ENCODE measurements at regions not wholly inside any gene's neighbourhood (a gene's known extent, or its start where the extent isn't known, plus 50 kb on each side); places are given as distances from the start of the nearest gene placed in this dataset.

DNA sequence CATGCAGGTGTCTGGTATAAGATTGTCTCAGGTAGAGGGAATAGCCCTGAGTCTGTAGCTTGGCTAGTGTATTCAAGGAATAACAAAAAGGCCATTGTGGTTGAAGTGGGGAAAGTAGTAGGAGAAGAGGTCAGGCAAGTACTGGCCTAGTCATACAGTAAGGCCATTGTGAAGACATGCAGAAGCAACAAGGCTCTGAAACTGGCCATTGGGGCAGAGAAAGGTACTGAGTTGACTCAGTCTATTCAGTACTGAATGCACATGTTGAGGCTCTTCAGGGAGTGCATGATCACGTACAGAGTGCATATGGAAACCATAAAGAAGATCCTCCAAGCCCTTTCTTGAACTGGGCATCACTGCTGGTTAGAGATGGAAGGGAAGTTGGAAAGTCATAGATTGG lies 477.6 kb downstream of the SOX6 start:
- DNase-seq, result no peak
- no peak overlapping the region for H3K4ac ChIP-seq (ENCODE audit: low read depth, low read length)
- no peak overlapping the region for H3K18ac ChIP-seq (ENCODE audit: insufficient read length, low read depth, low read length)
- no peak overlapping the region for H3T11ph ChIP-seq (ENCODE audit: low read length)
- no CpG with 5 or more reads among the region's 1 CpG for WGBS (ENCODE audit: extremely low coverage, insufficient read length, low lambda C conversion rate)
- no peak overlapping the region for H4K5ac ChIP-seq (ENCODE audit: insufficient read length, low read depth, low read length)
- H3K27me3 ChIP-seq (ENCODE audit: insufficient read depth, low read length), result no peaks in the 10 kb centered on the region
- Mint-ChIP-seq H3K9me3 (no peaks in the 10 kb centered on the region; a peak in 1 of 5 replicates), H3K4me3 (no peak overlapping the region), H3K27me3 (ENCODE audit: low read depth) (peaks cover 7% of the 10 kb centered on the region), H3K36me3 (ENCODE audit: insufficient read depth in 1 of 3, low read depth in 3 of 3) (no peaks in the 10 kb centered on the region), H3K4me1 (peaks cover 11 to 14% of the 10 kb centered on the region in 2 experiments), H3K27ac (no peak overlapping the region)
- no peak overlapping the region for H3K27ac ChIP-seq (ENCODE audit: insufficient read length, low read depth, low read length)
- H3K4me2 ChIP-seq (ENCODE audit: insufficient read depth, insufficient read length, low read length), result no peak overlapping the region
- H2BK120ac ChIP-seq (ENCODE audit: low read depth, low read length, poor library complexity, severe bottlenecking), result no peak overlapping the region
- H3K14ac ChIP-seq (ENCODE audit: insufficient read depth, low read length), result no peak overlapping the region
- no peak overlapping the region for H3K23ac ChIP-seq (ENCODE audit: insufficient read length, low read depth, low read length)
- no peak overlapping the region for H2BK5ac ChIP-seq (ENCODE audit: insufficient read length, low read length)
- no peaks in the 10 kb centered on the region for H3K79me1 ChIP-seq (ENCODE audit: insufficient read depth, low read depth, low read length, poor library complexity, severe bottlenecking)
- no peak overlapping the region for H2BK12ac ChIP-seq (ENCODE audit: insufficient read length, low read depth, low read length)
- H2AK5ac ChIP-seq (ENCODE audit: insufficient read length, low read length), result no peak overlapping the region
- H3K4me1 ChIP-seq (ENCODE audit: insufficient read depth, low read length), result peaks cover 4% of the 10 kb centered on the region; the same call in 1 of the 2 replicates
- TF ChIP-seq CTCF (conservative IDR thresholded peaks at IDR 0.05), result no peak
- H2AFZ ChIP-seq (ENCODE audit: low read length), result no peak overlapping the region
- no peak overlapping the region for H4K91ac ChIP-seq (ENCODE audit: insufficient read length, low read depth, low read length)
- H2BK20ac ChIP-seq (ENCODE audit: low read depth, low read length, poor library complexity, severe bottlenecking), result no peak overlapping the region
- H3K79me2 ChIP-seq (ENCODE audit: insufficient read depth, low read length), result no peaks in the 10 kb centered on the region
- H3K9ac ChIP-seq (ENCODE audit: extremely low read depth, insufficient read length, low read length), result no peak overlapping the region
- no peak overlapping the region for H3K56ac ChIP-seq (ENCODE audit: insufficient read length, low read depth, low read length)
- no peaks in the 10 kb centered on the region for H4K20me1 ChIP-seq (ENCODE audit: control insufficient read depth, insufficient read depth, insufficient read length)
- no peak overlapping the region for H2BK15ac ChIP-seq (ENCODE audit: low read depth, low read length)
- H3K9me3 ChIP-seq (ENCODE audit: control insufficient read depth, low read depth, low read length), result no peaks in the 10 kb centered on the region
- no peaks in the 10 kb centered on the region for H3K23me2 ChIP-seq (ENCODE audit: insufficient read length, low read depth, low read length, poor library complexity, severe bottlenecking)
- no peak overlapping the region for H4K8ac ChIP-seq (replicated peaks; ENCODE audit: insufficient read length, low read depth, low read length)

All from H9 (cell line).